B cell (primary cell): ENCODE measurements at regions not wholly inside any gene's neighbourhood (a gene's known extent, or its start where the extent isn't known, plus 50 kb on each side); places are given as distances from the start of the nearest gene placed in this dataset.
"Not testable (repeated sequence)": the region's sequence is repeated elsewhere in the genome, so short reads cannot be mapped to it uniquely, and the experiment has no call there.

Source experiments
- EZH2 ChIP-seq: IDR thresholded peaks from 2 replicates; pipeline ENCODE4 v1.6.1; 2012; ENCODE audit warnings: borderline replicate concordance, low read depth, mild to moderate bottlenecking, moderate library complexity, low read length; ENCODE audit not compliant: insufficient read depth, poor library complexity, severe bottlenecking
- TF ChIP-seq, protein P1 (sequence below): fragments of 200-600 bp; IDR thresholded peaks from one replicate; pipeline ENCODE4 v1.8.0; 2022; ENCODE audit warnings: antibody characterized with exemption, mild to moderate bottlenecking

- TF ChIP-seq, protein P1, sequence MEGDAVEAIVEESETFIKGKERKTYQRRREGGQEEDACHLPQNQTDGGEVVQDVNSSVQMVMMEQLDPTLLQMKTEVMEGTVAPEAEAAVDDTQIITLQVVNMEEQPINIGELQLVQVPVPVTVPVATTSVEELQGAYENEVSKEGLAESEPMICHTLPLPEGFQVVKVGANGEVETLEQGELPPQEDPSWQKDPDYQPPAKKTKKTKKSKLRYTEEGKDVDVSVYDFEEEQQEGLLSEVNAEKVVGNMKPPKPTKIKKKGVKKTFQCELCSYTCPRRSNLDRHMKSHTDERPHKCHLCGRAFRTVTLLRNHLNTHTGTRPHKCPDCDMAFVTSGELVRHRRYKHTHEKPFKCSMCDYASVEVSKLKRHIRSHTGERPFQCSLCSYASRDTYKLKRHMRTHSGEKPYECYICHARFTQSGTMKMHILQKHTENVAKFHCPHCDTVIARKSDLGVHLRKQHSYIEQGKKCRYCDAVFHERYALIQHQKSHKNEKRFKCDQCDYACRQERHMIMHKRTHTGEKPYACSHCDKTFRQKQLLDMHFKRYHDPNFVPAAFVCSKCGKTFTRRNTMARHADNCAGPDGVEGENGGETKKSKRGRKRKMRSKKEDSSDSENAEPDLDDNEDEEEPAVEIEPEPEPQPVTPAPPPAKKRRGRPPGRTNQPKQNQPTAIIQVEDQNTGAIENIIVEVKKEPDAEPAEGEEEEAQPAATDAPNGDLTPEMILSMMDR, result not testable (repeated sequence)
- TF ChIP-seq EZH2, result not testable (repeated sequence)
Measured at GRCh38 chr12:131576734-131577133, 134.2 kb upstream of the SFSWAP start.
